Parathyroid adenoma (tissue), 2 donors: ENCODE measurements at regions not wholly inside any gene's neighbourhood (a gene's known extent, or its start where the extent isn't known, plus 50 kb on each side); places are given as distances from the start of the nearest gene placed in this dataset.
"Not testable (repeated sequence)": the region's sequence is repeated elsewhere in the genome, so short reads cannot be mapped to it uniquely, and the experiment has no call there.

ENCODE experiments used
- H2AFZ ChIP-seq: fragments of 300-600 bp; sonication (generic); one replicate; pipeline ENCODE4 v1.7.0; 2017; ENCODE audit warnings: antibody characterized with exemption, mild to moderate bottlenecking
- H3K27ac ChIP-seq: fragments of 300-600 bp; sonication (generic); one replicate; pipeline ENCODE4 v1.7.0; 2017
- H3K27me3 ChIP-seq: fragments of 300-600 bp; sonication (generic); one replicate; pipeline ENCODE4 v1.7.0; 2017; ENCODE audit warnings: low read length; ENCODE audit not compliant: control insufficient read depth, insufficient read depth
- H3K36me3 ChIP-seq: fragments of 300-600 bp; sonication (generic); one replicate; pipeline ENCODE4 v1.7.0; 2017; ENCODE audit warnings: low read length; ENCODE audit not compliant: control insufficient read depth, insufficient read depth
- H3K4me1 ChIP-seq: fragments of 300-600 bp; sonication (generic); one replicate; pipeline ENCODE4 v1.7.0; 2017; ENCODE audit warnings: control low read depth
- H3K4me2 ChIP-seq: fragments of 300-600 bp; sonication (generic); one replicate; pipeline ENCODE4 v1.7.0; 2017; ENCODE audit warnings: low read length
- H3K4me3 ChIP-seq: fragments of 300-600 bp; sonication (generic); one replicate; pipeline ENCODE4 v1.7.0; 2017; ENCODE audit warnings: low read depth, low read length
- H3K79me2 ChIP-seq: fragments of 300-600 bp; sonication (generic); one replicate; pipeline ENCODE4 v1.7.0; 2017; ENCODE audit warnings: control low read depth
- H3K9ac ChIP-seq: fragments of 300-600 bp; sonication (generic); one replicate; pipeline ENCODE4 v1.7.0; 2017; ENCODE audit warnings: mild to moderate bottlenecking
- H3K9me3 ChIP-seq: fragments of 300-600 bp; sonication (generic); one replicate; pipeline ENCODE4 v1.7.0; 2017; ENCODE audit warnings: low read length; ENCODE audit not compliant: control insufficient read depth
- TF ChIP-seq, protein P1 (sequence below): fragments of 300-600 bp; sonication (generic); IDR thresholded peaks from one replicate; pipeline ENCODE4 v1.7.0; 2017; ENCODE audit warnings: antibody characterized with exemption, mild to moderate bottlenecking
- donor health status: primary hyperparathyroidism.

DNA sequence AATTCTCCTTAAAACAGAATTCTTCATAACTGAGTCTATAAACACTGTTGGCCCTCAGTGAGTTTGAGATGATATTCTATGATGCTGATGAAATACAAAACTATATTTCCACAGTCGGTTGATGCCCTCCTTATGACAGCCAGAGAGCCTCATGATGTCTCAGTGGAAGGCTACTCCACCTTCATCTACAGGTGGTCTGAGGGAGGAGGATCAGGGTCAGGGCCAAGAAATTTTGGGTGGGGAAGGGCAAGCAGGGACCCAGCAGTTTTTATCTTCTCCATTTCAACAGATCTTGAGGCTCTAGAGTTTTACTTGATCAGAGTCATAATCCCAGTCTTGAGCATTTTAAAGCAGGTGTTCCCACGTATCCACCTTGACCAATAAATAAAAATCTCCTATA lies 90.8 kb downstream of the CCDC71L start:
- Histone ChIP-seq H3K79me2 (no peaks in the 10 kb centered on the region), H3K4me2 (no peak overlapping the region), H3K4me3 (no peak overlapping the region), H3K27ac (no peak overlapping the region), H3K9me3 (no peaks in the 10 kb centered on the region), H3K9ac (no peak overlapping the region), H3K36me3 (no peaks in the 10 kb centered on the region), H2AFZ (no peak overlapping the region), H3K27me3 (no peaks in the 10 kb centered on the region), H3K4me1 (no peaks in the 10 kb centered on the region)
- TF ChIP-seq, protein P1, sequence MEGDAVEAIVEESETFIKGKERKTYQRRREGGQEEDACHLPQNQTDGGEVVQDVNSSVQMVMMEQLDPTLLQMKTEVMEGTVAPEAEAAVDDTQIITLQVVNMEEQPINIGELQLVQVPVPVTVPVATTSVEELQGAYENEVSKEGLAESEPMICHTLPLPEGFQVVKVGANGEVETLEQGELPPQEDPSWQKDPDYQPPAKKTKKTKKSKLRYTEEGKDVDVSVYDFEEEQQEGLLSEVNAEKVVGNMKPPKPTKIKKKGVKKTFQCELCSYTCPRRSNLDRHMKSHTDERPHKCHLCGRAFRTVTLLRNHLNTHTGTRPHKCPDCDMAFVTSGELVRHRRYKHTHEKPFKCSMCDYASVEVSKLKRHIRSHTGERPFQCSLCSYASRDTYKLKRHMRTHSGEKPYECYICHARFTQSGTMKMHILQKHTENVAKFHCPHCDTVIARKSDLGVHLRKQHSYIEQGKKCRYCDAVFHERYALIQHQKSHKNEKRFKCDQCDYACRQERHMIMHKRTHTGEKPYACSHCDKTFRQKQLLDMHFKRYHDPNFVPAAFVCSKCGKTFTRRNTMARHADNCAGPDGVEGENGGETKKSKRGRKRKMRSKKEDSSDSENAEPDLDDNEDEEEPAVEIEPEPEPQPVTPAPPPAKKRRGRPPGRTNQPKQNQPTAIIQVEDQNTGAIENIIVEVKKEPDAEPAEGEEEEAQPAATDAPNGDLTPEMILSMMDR, result no peak

- Histone ChIP-seq H3K9ac (no peak overlapping the region), H3K27me3 (no peaks in the 10 kb centered on the region), H3K36me3 (no peaks in the 10 kb centered on the region), H2AFZ (no peak overlapping the region), H3K4me2 (no peak overlapping the region), H3K79me2 (no peaks in the 10 kb centered on the region), H3K9me3 (no peaks in the 10 kb centered on the region), H3K4me3 (no peak overlapping the region), H3K27ac (no peak overlapping the region), H3K4me1 (no peaks in the 10 kb centered on the region)
- TF ChIP-seq, protein P1, result no peak
Observed at GRCh38 chr7:106569500-106569929, 91.4 kb downstream of the CCDC71L start.

- H3K4me1 ChIP-seq, result no peaks in the 10 kb centered on the region
- H3K9ac ChIP-seq, result no peak overlapping the region
- H3K4me3 ChIP-seq, result no peak overlapping the region
- TF ChIP-seq, protein P1, result no peak
- H3K79me2 ChIP-seq, result no peaks in the 10 kb centered on the region
- no peaks in the 10 kb centered on the region for H3K27me3 ChIP-seq
- H3K9me3 ChIP-seq, result no peaks in the 10 kb centered on the region
- no peak overlapping the region for H2AFZ ChIP-seq
- no peaks in the 10 kb centered on the region for H3K36me3 ChIP-seq
- no peak overlapping the region for H3K27ac ChIP-seq
- no peak overlapping the region for H3K4me2 ChIP-seq
Observed at GRCh38 chr7:106568680-106569499, 92.1 kb downstream of the CCDC71L start.

DNA sequence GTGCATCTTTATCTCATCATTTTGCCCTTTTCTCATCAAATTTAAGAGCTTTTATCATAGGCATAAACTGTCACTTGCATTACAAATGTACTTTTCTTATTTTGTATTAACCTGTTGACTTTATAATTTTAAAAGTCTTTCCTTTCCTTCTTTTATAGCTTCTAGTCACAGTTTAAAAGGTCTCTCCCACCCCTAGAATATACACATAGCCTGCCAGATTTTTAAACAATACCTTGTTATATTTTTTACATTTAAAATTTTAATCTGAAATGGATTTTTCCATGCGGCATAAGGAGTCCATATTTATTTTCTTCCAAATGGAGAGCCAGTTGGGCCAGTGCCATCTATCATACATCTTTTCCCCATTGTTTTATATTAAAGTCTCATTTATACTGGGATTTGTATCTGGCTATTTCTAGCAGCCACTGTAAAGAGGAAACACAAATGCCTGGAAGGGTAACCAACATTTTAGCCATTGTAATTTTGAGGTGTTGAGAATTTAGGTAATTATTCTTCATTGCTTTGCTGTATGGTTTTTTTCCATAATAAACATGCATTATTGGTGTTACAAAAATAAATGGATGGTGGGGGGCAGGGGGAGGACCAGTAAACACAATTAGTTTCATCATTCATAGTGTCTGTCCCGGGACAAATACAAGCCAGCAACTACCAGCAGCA lies 92.8 kb downstream of the CCDC71L start:
- TF ChIP-seq, protein P1, result no peak
- Histone ChIP-seq H3K9me3 (no peaks in the 10 kb centered on the region), H2AFZ (no peak overlapping the region), H3K4me1 (no peaks in the 10 kb centered on the region), H3K4me2 (no peak overlapping the region), H3K27me3 (no peaks in the 10 kb centered on the region), H3K36me3 (no peaks in the 10 kb centered on the region), H3K4me3 (no peak overlapping the region), H3K27ac (no peak overlapping the region), H3K79me2 (no peaks in the 10 kb centered on the region), H3K9ac (no peak overlapping the region)

DNA sequence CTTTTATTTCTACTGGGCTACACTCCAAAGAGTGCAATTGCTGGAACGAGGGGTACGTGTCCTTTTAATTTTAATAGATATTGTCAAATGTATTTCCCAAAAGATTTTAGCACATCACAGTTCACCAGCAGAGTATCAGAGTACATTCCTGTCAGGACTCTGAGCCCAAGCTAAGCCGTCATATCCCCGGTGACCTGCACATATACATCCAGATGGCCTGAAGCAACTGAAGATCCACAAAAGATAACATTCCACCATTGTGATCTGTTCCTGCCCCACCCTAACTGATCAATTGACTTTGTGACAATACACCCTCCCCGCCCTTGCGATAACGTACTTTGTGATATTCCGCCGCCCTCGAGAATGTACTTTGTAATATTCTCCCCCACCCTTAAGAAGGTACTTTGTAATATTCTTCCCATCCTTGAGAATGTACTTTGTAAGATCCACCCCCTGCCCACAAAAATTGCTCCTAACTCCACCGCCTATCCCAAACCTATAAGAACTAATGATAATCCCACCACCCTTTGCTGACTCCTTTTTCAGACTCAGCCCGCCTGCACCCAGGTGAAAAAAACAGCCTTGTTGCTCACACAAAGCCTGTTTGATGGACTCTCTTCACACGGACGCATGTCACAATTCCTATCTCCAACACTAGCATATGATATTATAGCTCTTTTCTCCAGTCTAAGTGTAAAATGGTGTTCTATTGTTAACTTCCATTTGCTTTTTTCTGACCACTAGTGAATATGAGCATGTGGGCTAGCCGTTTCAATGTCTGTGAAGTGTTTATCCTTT lies 93.6 kb downstream of the CCDC71L start:
- not testable (repeated sequence) for H3K79me2 ChIP-seq, H3K36me3 ChIP-seq, H3K4me1 ChIP-seq, H3K9ac ChIP-seq, H3K4me2 ChIP-seq, H3K4me3 ChIP-seq, H3K27ac ChIP-seq, H3K27me3 ChIP-seq, H2AFZ ChIP-seq, H3K9me3 ChIP-seq
